ENCODE measurements at regions not wholly inside any gene's neighbourhood (a gene's known extent, or its start where the extent isn't known, plus 50 kb on each side); places are given as distances from the start of the nearest gene placed in this dataset.

DNA sequence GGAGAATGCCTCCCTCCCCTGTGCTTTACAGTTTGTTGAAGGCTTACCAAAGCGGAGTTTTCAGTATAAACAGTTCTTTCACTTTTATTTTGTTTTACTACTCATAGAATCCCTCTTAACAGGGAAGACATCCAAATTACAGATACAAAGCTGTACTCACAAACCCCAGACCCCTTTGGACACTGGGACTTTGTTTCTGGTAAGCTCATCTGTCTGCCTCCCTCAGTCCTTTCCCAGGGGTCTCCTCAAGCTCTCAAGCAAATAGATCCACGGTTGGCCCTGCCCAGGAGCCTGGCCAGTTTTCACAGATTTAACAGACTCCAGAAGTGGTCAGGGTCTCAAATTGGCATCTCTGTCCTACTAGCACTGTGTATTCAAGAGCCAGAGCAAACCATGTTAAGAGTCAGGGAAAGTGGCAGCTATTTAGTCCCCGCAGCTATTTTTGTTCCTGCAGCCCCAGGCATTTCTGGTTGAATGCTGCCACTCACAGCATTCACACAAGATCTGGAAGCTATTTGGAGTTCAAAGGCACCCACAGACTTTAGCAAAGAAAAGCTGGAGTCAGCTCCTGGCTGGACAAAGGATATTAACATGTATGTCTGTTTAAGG is 54.2 kb downstream of the TMEM100 start:
- DNase-seq (ENCODE audit: low read depth in 2 of 2), result no peak

DNA sequence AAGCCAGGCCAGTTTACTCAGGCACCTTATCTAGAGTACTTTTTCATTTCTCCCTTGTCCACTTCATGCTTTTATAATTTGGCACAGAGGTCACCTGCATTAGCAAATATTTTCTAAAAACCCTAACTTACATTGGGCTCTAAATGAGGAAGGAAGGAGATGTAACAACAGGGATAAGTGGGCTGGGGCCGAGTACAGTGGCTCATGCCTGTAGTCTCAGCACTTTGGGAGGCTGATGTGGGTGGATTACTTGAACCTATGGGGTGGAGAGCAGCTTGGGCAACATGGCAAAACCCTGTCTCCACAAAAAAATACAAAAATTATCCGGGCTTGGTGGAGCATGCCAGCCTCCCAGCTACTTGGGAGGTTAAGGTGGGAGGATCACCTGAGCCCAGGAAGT is 55.9 kb downstream of the TMEM100 start:
- DNase-seq (ENCODE audit: low read depth in 2 of 2), result no peak

DNA sequence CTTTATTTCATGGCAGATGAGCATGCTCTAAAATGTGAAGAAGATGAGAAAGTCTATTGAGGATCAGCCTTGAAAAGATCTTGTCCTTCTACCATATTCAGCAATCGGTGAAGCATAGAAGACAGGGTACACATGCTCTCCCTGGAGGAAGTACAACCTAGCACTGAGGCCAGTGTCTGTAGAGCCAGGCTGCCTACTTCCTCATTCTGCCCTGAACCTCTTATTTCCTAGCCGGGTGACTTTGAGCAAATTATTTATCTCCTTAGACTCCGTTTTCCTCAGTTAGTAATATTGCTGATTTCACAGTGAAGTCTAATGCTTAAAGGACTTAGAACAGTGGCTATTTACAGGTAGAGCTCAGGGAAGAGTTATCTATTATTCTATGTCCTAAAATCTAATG is 58.4 kb downstream of the TMEM100 start:
- no peak for DNase-seq (ENCODE audit: low read depth in 2 of 2)

DNA sequence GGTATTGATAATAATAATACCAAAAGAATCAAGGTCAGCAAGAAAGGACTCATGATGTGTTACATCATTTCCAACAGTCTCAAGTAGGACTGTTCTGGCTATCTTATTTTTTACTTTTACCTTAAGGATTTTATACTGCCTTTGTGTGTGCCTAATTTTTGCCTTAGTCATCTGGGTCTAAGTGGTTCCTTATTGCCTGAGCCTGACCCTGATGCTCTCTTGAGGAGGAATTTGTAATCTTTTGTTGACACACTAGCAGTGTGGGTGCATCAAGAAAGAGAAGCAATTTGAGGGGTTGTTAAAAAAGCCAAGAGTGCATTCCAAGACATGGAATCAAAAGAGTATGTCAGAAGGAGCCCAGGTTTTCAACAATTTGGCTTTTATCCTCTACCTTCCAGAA is 59.3 kb downstream of the TMEM100 start:
- no peak for DNase-seq (ENCODE audit: low read depth in 2 of 2)

DNA sequence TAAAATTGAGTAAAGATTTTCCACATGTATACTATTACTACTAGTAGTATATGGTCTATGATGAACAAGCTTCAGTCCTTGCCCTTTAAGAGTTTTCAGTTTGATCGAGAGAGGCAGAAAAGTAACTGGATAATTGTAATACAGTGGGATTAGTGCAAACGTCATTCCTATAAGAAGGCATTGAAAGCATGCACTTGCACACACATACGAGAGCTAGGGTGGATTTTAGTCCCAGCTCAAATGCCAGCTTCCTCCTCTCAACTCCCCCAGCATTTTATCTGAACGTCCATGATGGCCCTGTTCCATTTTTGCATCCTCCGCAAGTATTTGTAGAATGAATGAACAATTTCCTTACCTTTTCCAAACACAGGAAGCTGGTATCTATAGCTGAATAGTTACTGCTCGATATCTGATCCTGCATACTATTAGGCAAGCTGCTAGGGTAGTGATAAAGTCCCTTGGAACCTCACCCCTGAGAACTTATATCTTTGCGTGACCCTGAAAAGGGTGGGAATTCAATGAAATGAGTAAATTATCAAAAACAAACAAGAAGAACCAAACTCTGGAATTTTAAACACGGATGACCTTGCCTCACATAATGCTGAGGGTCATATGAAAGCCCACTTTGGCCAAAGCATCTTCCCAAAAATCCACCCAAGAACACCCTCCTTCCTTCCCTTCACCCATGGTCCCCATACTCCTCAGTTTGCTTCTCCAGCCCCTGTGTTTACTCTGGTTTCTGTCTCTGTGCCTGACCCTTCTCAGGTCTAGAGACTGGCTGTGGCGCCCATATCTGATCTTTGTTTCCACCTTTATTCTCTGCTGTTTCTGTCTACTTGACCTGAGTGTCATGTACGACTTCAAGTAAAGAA is 60.5 kb downstream of the TMEM100 start:
- no peak for DNase-seq (ENCODE audit: low read depth in 2 of 2)

DNA sequence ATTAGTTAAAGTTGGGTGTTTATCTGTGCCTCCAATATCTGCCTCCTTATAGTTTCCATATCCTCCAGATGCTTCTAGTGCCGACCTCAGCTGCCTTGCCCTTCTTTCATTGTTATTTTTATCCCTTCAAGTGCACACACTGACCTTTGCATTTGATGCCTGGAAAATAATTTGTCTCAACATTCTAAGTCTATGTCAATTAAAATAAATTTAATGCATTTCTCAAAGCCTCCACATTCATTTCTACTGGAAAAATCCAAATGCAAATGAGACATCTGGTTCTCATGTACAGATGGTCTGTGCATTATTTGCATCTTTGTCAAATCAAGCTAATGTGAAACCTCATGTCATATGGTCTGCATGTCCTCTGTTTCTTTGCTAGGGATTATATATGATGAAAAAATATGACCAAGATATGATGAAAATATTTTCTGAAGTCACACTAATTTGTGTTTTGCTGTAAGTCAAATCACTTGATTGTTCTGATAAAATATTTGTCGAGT is 61.4 kb downstream of the TMEM100 start:
- no peak for DNase-seq (ENCODE audit: low read depth in 2 of 2)

DNA sequence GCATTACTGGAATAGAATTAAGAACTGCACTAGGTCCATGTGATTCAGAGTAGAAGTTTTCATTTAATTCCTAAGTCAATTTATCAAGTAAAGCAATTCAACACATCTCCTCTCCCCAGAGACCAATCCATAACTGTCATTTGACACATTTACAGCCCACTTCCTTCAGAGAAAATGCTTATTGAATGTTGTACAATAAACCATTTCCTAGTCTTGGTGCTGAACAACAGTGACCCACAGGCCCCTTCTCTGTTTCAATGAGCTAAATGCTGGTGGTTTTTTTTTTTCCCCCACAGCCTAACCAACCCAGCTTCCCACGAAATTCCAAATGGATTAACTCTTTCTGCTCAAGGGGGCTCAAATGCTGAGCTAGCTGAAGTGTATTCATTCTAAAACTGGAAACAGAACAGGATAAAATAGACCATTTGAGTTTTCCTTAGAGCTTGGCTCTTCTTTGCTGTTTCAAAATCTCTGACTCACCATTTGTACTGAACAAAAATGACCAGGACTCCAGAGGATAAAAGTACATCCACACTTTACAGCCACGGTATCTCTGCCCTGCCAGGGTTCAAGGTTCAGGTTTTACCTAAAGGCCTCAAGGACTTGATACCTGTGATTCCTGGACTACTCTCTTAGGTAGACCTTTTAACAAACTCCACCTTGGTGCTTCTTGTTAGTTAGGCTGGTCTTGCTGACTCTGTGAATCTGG is 62.3 kb downstream of the TMEM100 start:
- no peak for DNase-seq (ENCODE audit: low read depth in 2 of 2)

DNA sequence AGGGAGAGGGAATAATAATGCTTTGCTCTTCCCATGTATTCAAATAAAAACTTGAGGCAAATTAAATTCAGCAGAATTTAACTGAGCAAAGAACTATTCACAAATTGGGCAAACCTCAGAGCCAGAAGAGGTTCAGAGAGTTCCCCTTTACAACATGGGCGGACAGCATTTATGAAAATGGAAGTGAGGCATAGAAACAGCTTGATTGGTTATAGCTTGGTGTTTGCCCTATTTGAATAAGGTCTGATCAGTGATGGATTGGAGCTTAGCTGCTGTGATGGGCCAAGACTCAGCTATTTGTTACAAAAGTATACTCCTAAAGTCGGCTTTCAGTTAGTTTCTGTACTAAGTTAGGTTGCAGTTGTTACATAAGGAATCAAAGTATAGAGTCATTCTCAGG is 63.0 kb downstream of the TMEM100 start:
- no peak for DNase-seq (ENCODE audit: low read depth in 2 of 2)

DNA sequence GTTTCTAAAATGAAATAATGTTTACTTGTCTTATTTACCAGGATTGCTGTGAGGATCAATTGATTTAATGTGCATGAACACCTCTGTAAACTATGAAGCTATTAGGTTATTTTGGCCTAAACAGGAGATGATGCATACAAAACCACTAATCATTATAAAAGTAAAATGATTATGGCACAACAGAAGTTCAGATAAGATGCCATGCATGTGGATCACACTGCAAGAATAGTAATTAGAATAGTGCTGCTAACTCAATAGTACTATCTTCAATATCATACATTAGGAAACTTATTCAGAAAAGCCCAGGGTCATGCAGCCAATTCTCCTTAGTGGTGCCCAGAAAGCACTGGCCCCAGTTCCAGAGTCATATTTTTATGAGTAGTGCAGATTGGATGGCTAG is 66.9 kb downstream of the TMEM100 start:
- no peak for DNase-seq (ENCODE audit: low read depth in 2 of 2)

DNA sequence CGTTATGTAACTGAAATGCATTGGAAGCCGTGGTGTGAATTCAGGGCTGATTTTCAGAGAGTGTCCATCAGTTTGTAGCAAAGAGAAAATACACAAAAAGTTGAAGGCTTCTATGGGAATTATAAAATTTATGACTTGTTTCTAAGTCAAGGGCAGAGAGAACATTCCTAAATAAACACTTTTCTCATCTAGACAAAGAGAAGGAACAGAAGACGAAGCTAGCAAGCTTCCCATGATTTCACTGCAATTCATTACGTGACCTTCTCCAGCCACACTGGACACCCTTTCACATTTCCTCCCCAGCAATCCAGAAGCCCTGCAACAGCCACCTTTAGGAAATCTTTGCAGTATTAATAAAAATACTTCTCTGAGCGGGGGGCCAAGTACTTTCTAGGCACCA is 67.8 kb downstream of the TMEM100 start:
- no peak for DNase-seq (ENCODE audit: low read depth in 2 of 2)

DNA sequence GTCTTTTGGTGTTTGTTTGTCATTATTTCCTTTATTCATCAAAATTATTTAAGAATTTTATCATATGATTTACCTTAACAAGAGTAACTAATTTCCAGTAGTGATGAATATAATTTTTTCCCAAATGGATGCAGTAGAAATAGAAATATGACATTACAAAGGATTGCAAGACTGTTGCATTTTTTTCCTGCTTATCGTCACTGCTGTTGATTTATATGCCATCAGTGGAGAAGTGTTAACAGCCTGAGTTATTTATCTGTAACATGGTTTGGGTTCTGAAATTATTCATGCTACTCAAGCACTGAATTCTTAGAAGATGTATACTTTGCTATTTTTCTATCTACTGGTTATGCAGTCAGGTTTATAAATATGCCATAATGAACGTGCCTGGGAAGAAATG is 68.6 kb downstream of the TMEM100 start:
- DNase-seq (ENCODE audit: low read depth in 2 of 2), result no peak

DNA sequence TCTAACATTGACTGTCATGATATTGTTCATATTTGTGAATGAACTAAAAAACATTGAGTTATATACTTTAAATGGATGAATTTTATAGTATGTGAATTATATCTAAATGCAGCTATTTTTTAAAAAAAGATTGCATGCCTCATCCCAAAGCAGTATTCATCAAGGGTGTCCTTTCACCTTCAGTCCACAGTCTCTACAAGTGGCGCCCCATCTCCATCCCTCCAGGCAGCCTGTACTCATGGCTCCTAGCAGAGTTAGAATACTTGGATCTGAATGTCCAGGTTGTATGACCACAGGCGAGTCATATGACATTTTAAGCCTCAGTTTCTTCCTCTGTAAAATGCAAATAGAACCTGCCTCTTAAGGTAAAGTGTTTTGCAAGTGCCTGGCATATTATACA is 69.8 kb downstream of the TMEM100 start:
- no peak for DNase-seq (ENCODE audit: low read depth in 2 of 2)

DNA sequence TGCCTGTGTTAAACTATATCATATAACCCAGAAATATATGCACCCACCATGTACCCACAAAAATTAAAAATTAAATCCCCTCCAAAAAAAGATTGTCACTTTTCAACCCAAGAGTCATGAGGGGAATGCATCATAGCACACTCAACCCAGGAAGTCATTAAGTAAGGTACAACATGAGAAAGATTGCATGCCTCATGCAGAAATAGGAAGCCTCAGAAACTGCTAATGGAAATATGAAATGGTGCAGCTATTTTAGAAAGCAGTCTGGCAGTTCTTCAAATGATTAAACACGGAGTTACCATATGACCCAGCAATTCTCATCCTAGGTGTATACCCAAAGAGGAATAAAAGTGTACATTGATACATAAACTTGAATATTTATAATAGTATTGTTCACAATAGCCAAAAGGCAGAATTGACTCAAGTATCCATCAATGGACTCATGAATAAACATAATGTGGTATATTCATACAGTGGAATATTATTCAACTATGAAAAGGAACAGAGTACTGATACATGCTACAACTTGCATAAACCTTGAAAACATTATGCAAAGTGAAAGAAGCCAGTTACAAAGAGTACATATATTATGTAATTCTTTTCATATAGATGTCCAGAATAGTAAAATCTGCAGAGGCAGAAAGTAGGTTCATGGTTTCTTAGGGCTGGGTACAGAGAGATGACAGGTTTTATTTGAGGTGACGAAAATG is 70.4 kb downstream of the TMEM100 start:
- no peak for DNase-seq (ENCODE audit: low read depth in 2 of 2)

DNA sequence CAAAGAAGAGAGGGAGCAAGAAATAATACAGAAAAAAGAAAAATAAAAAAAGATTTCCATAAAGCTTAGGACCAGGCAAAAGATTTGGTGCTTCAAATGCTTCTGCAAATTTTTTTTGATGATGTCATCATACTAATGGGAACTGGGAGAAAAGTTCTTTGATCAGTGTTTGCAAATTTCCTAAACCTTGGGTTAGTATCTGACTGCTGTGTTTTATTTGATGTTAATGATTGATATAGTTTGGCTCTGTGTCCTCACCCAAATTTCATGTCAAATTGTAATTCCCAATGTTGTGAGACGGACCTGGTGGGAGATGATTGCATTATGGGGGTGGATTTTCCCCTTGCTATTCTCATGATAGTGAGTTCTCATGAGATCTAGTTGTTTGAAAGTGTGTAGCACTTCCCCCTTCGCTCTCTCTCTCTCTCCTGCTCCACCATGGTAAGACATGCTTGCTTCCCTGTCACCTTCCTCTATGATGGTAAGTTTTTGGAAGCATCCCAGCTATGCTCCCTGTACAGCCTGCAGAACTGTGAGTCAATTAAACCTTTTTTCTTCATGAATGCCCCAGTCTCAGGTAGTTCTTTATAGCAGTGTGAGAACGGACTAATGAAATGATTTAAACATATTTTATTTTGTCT is 72.6 kb downstream of the TMEM100 start:
- DNase-seq (ENCODE audit: low read depth in 2 of 2), result no peak

DNA sequence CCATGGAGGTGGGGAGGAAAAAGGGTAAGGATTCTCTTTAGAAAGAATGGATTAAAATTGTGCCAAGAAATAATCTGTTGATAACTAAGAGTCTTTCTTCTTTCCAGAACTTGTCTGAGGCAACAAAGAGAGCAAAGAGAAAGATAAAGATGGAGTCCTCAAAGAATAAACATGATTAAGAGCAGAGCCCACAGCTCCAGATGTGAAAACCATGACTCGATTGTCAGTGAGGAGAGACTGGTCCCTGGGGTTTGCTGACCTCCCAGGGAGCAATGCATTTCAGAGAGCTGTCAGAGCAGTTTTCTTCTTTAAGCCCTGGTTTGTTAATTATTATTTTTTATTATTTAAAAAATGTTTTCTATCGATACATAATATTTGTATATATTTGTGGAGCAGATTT is 74.6 kb downstream of the TMEM100 start:
- DNase-seq (ENCODE audit: low read depth in 2 of 2), result no peak

DNA sequence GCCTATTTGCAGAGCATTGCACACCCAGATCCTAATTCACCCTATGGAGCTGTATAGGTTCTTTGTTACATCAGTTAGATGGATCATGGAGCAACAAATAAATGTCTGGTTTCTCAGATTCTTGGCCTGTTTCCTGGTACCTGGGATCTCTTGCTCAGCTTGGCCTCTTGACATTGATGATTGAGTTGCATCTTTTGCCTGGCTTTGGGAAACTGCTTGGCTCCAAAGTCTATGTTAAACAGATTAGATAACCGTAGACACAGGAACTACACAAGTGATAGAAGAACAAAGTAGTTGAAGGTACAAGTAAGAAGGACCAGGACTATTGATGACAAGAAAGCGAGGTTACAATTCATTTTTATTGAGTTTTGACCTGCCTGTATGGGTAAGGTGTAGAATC is 77.3 kb downstream of the TMEM100 start:
- no peak for DNase-seq (ENCODE audit: low read depth in 2 of 2)

DNA sequence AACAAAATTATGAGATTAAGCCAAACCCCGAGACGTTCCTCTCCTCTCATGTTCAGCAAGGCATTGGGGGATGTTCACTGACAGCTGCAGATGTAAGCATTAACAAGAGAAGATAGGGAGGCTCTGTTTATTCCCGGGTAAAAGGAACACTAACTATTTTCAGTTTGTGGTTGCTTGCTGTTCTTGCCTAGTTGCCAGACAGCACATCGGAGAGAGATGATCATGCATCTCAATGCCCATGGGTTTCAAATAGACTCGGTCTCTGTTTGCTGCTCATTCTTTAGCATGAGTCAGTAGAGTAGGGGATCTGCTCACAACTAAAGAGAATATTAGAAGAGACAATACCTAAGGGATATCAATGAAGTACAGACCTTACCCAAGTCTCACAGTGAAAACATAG is 78.3 kb downstream of the TMEM100 start:
- DNase-seq (ENCODE audit: low read depth in 2 of 2), result no peak

DNA sequence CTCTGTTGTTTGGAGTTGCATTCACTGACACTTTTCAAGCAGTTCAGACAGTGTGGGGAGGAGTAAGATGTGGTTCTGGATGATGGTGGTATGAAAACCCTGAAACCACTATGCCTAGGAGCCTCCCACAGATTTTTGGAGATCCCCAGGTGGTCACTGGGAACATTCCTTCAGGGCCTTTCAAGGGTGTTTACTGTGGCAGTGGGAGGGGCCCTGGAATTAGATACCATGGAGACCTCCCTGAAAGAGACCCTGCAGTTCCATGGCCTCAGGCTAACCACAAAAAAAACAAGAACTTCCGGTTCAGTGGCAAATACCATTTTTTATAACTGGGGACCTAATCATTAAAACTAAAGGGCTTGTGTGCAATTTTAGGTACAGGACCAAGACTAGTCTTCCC is 79.9 kb downstream of the TMEM100 start:
- no peak for DNase-seq (ENCODE audit: low read depth in 2 of 2)

DNA sequence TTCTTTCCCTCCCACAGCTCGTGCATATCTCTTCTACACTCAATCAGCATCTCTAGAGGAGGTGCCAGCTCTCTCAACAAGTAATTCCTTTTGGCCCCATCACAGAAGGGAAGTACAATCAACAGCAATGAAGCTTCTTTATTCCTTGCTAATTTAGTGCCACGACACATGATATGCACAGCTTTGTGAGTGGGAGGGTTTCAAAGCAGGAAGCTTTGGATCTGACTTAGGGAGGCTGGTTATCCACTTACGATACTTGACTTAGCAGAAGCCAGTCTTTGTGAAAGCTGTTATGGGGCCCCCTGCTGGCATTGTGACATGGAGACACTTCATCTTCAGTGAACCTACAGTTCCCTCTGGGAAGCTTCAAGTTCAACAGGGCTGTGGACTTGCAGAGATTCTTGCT is 81.0 kb downstream of the TMEM100 start:
- DNase-seq (ENCODE audit: low read depth in 2 of 2), result no peak

DNA sequence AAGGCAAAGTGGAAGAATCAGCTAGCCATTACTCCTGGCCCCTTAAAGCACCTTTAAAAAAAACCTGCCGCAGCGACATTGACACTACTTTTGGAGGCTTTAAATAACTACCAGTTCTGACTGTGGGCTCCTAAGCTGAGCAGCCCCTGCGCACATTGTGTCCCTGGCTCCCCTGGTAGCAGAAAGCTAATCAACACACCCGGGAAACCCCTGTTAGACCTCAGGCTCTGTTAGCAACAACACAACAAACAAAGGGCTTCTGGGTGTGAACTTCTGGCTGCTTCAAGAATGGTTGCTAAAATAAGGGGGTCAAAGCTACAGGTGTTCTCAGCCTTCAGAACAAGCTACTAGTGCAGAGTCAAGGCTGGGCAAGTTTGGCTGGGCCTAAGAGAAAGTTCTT is 83.6 kb downstream of the TMEM100 start:
- no peak for DNase-seq (ENCODE audit: low read depth in 2 of 2)

DNA sequence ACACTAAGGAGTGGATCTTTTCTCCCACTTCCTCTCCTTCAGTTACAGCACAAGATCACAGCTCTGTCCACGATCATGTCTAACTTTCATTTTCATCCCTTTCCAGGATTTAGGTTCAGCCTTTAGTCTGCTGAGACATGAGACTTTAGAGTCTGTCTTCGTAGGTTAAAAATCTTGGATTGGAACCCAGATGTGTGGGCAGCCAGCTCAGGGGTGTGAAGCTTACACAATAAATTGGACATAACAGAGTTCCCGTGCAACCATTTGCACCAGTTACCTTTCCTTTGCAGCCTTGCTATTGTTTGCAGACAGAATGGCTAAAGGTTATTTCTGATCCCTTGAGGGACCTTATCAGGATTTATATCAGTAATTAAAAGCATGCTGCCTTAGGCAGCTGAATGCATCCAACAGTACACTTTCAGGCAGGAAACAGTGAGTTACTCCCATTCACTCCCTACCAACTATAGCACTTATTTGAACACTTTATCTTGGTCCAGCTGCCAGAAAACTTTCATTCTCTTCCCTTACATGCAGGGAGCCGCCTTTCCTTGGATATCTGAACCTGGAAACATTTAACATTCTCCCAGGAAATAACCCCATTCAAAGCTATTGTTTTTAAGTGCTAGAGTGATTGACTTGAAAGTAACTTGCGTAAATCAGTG is 87.3 kb downstream of the TMEM100 start:
- DNase-seq (ENCODE audit: low read depth in 2 of 2), result no peak
